ENCODE measurements at regions not wholly inside any gene's neighbourhood (a gene's known extent, or its start where the extent isn't known, plus 50 kb on each side); places are given as distances from the start of the nearest gene placed in this dataset.

GRCh38 chr9:105087910-105088898, 156.2 kb upstream of the SLC44A1 start:
- TF ChIP-seq FOS (IDR thresholded peaks at IDR 0.05; ENCODE audit: extremely low read depth, insufficient read length) (no peak), ZNF316 (IDR thresholded peaks at IDR 0.05) (no peak), CTCF (IDR thresholded peaks at IDR 0.05 in 2 of 3, conservative IDR thresholded peaks at IDR 0.05 in 1 of 3; ENCODE audit: insufficient read depth in 2 of 3, low read depth in 1 of 3, low read length in 3 of 3) (no peak), MTA3 (IDR thresholded peaks at IDR 0.05; ENCODE audit: borderline replicate concordance) (no peak), ZEB2 (IDR thresholded peaks at IDR 0.05) (no peak), ZNF740 (CRISPR knock-in tag; IDR thresholded peaks at IDR 0.05) (no peak), ZNF740 (tag; IDR thresholded peaks at IDR 0.05) (no peak), ETV1 (tag; conservative IDR thresholded peaks at IDR 0.05; ENCODE audit: low read depth) (no peak), ZNF263 (CRISPR knock-in tag; IDR thresholded peaks at IDR 0.05; ENCODE audit: borderline replicate concordance) (no peak), PKNOX1 (IDR thresholded peaks at IDR 0.05) (no peak), USF1 (CRISPR knock-in tag; IDR thresholded peaks at IDR 0.05) (no peak), ZBTB11 (CRISPR knock-in tag; IDR thresholded peaks at IDR 0.05) (no peak), POLR2A (conservative IDR thresholded peaks at IDR 0.05) (no peak), SMARCB1 (IDR thresholded peaks at IDR 0.05; ENCODE audit: insufficient read length, low read depth) (no peak)

All from K562 (cell line).